PC-3 (cell line): ENCODE measurements at regions not wholly inside any gene's neighbourhood (a gene's known extent, or its start where the extent isn't known, plus 50 kb on each side); places are given as distances from the start of the nearest gene placed in this dataset.

Experiments used
- ATAC-seq: fragments of 200-7000 bp; cut with Tn5 transposase; 2 replicates; pipeline ENCODE4 v1.9.1; 2020; ENCODE audit warnings: mild to moderate bottlenecking, moderate library complexity
- BruUV-seq: library from RNA; stranded (reverse); fragments of 400-500 nt; replicated peaks from 2 replicates; lab custom pipeline; 2021; lab: Mats Ljungman, UMichigan
- CTCF ChIA-PET: fragments of 300-600 bp; sonication (Branson Sonifier 250); formaldehyde crosslinking; loops from one replicate; lab custom pipeline; 2022; ENCODE audit warnings: antibody characterized with exemption; lab: Charles Lee
- POLR2A ChIA-PET: fragments of 300-600 bp; sonication (Branson Sonifier 250); formaldehyde crosslinking; loops from one replicate; lab custom pipeline; 2022; ENCODE audit warnings: antibody characterized with exemption; ENCODE audit not compliant: unreplicated experiment; lab: Charles Lee
- DNase-seq: peaks from one replicate; pipeline ENCODE4 v3.0.0-alpha.2; 2015
- H2AFZ ChIP-seq: fragments of 300-600 bp; sonication (generic); 2 replicates; pipeline ENCODE4 v1.6.0; 2016; ENCODE audit warnings: antibody characterized with exemption, low read length
- H3F3A ChIP-seq: fragments of 300-600 bp; sonication (generic); one replicate; pipeline ENCODE4 v1.6.0; 2017; ENCODE audit warnings: antibody characterized with exemption, low read length, control low read depth, mild to moderate bottlenecking; ENCODE audit not compliant: unreplicated experiment
- H3K27ac ChIP-seq: fragments of 300-600 bp; sonication (generic); 2 replicates; pipeline ENCODE4 v1.5.1; 2016; ENCODE audit warnings: mild to moderate bottlenecking, low read length
- H3K27me3 ChIP-seq: fragments of 300-600 bp; sonication (generic); 2 replicates; pipeline ENCODE4 v1.6.1; 2016; ENCODE audit warnings: low read length, mixed read lengths
- H3K36me3 ChIP-seq: fragments of 300-600 bp; sonication (generic); 2 replicates; pipeline ENCODE4 v1.6.1; 2016; ENCODE audit warnings: low read depth, mixed run types, low read length, mixed read lengths
- H3K4me1 ChIP-seq: fragments of 300-600 bp; sonication (generic); 2 replicates; pipeline ENCODE4 v1.5.1; 2016; ENCODE audit warnings: low read length; ENCODE audit not compliant: insufficient read depth
- H3K4me2 ChIP-seq: fragments of 300-600 bp; sonication (generic); 2 replicates; pipeline ENCODE4 v1.6.0; 2016; ENCODE audit warnings: low read length
- H3K4me3 ChIP-seq: fragments of 300-600 bp; sonication (generic); 2 replicates; pipeline ENCODE4 v1.5.1; 2016; ENCODE audit warnings: mild to moderate bottlenecking, low read length, mixed read lengths
- H3K79me2 ChIP-seq: fragments of 300-600 bp; sonication (generic); 2 replicates; pipeline ENCODE4 v1.6.1; 2017; ENCODE audit warnings: low read length, mixed read lengths
- H3K9ac ChIP-seq: fragments of 300-600 bp; sonication (generic); 2 replicates; pipeline ENCODE4 v1.6.0; 2016; ENCODE audit warnings: mild to moderate bottlenecking, low read length
- H3K9me2 ChIP-seq: fragments of 300-600 bp; sonication (generic); replicated peaks from 2 replicates; pipeline ENCODE4 v1.6.1; 2016; ENCODE audit warnings: mixed run types, low read length, mixed read lengths
- H3K9me3 ChIP-seq: fragments of 300-600 bp; sonication (generic); 2 replicates; pipeline ENCODE4 v1.6.1; 2016; ENCODE audit warnings: low read length, mixed read lengths
- H4K20me1 ChIP-seq: fragments of 300-600 bp; sonication (generic); 2 replicates; pipeline ENCODE4 v1.6.1; 2016; ENCODE audit warnings: low read length, mixed read lengths
- CTCF ChIP-seq: fragments of 300-600 bp; sonication (generic); conservative IDR thresholded peaks from 2 replicates; pipeline ENCODE4 v1.5.1; 2017; ENCODE audit warnings: antibody characterized with exemption, low read depth, mild to moderate bottlenecking, low read length
- EZH2 ChIP-seq: fragments of 300-600 bp; sonication (generic); IDR thresholded peaks from one replicate; pipeline ENCODE4 v1.6.1; 2017; ENCODE audit warnings: antibody characterized with exemption, mild to moderate bottlenecking, low read length; ENCODE audit not compliant: unreplicated experiment
- EZH2phosphoT487 ChIP-seq: fragments of 300-600 bp; sonication (generic); IDR thresholded peaks from 2 replicates; pipeline ENCODE4 v1.6.1; 2018; ENCODE audit warnings: mild to moderate bottlenecking, antibody characterized with exemption, low read length, borderline replicate concordance
- intact Hi-C: fragments of 100-400 bp; cut with micrococcal nuclease; formaldehyde crosslinking; loops from 2 replicates; pipeline ENCODE4 v1.9.0; 2023

- H3K4me1 ChIP-seq: no peaks in the 10 kb centered on the region
- no peak overlapping the region for H3K4me3 ChIP-seq
- H3K27ac ChIP-seq: no peak overlapping the region
- no peak overlapping the region for H2AFZ ChIP-seq
- H3K9me2 ChIP-seq: no peaks in the 10 kb centered on the region
- no peak overlapping the region for H3K9ac ChIP-seq
- no peaks in the 10 kb centered on the region for H3K27me3 ChIP-seq
- H3K4me2 ChIP-seq: no peak overlapping the region
- H3F3A ChIP-seq: no peaks in the 10 kb centered on the region
- H3K36me3 ChIP-seq: no peaks in the 10 kb centered on the region
- intact Hi-C loops: no loop called here
- H4K20me1 ChIP-seq: no peaks in the 10 kb centered on the region
- no peaks in the 10 kb centered on the region for H3K79me2 ChIP-seq
- DNase-seq (no peak), ATAC-seq (no peak)
- TF ChIP-seq EZH2 (no peak), EZH2phosphoT487 (no peak), CTCF (no peak)
- no TSS peak for BruUV-seq
- ChIA-PET POLR2A (no interaction called here), CTCF (no interaction called here)
- peaks cover 8% of the 10 kb centered on the region; the same call in 1 of the 2 replicates for H3K9me3 ChIP-seq
Measured at GRCh38 chr11:22084056-22084455, 108.8 kb upstream of the ANO5 start.

GRCh38 chr11:22084564-22084963 is 108.3 kb upstream of the ANO5 start:
- Histone ChIP-seq H3K4me1 (no peaks in the 10 kb centered on the region), H3K79me2 (no peaks in the 10 kb centered on the region), H3K27ac (no peak overlapping the region), H3K36me3 (no peaks in the 10 kb centered on the region), H3K9me3 (peaks cover 8% of the 10 kb centered on the region; the same call in 1 of the 2 replicates), H3K27me3 (no peaks in the 10 kb centered on the region), H3K9me2 (no peaks in the 10 kb centered on the region), H3F3A (no peaks in the 10 kb centered on the region), H4K20me1 (no peaks in the 10 kb centered on the region), H2AFZ (no peak overlapping the region), H3K4me3 (no peak overlapping the region), H3K4me2 (no peak overlapping the region), H3K9ac (no peak overlapping the region)
- BruUV-seq: no TSS peak
- intact Hi-C loops: no loop called here
- TF ChIP-seq EZH2 (no peak), EZH2phosphoT487 (no peak), CTCF (no peak)
- CTCF ChIA-PET: no interaction called here
- DNase-seq (no peak), ATAC-seq (no peak)
- POLR2A ChIA-PET: no interaction called here

- no peaks in the 10 kb centered on the region for H3F3A ChIP-seq
- H3K9me3 ChIP-seq: no peaks in the 10 kb centered on the region; the same call in 1 of the 2 replicates
- H3K9me2 ChIP-seq: no peaks in the 10 kb centered on the region
- H3K4me3 ChIP-seq: no peak overlapping the region
- no peak overlapping the region for H3K9ac ChIP-seq
- TF ChIP-seq EZH2 (no peak), EZH2phosphoT487 (no peak), CTCF (no peak)
- intact Hi-C loops: no loop called here
- H3K36me3 ChIP-seq: no peaks in the 10 kb centered on the region
- H3K4me1 ChIP-seq: no peaks in the 10 kb centered on the region
- no peaks in the 10 kb centered on the region for H4K20me1 ChIP-seq
- no peak overlapping the region for H3K4me2 ChIP-seq
- H2AFZ ChIP-seq: no peak overlapping the region
- POLR2A ChIA-PET: no interaction called here
- CTCF ChIA-PET: no interaction called here
- H3K79me2 ChIP-seq: no peaks in the 10 kb centered on the region
- no peaks in the 10 kb centered on the region for H3K27me3 ChIP-seq
- BruUV-seq: no TSS peak
- DNase-seq (no peak), ATAC-seq (no peak)
- no peak overlapping the region for H3K27ac ChIP-seq
Measured at GRCh38 chr11:22089609-22090008, 103.3 kb upstream of the ANO5 start.
